NCI-H2171 (cell line): ENCODE measurements at regions not wholly inside any gene's neighbourhood (a gene's known extent, or its start where the extent isn't known, plus 50 kb on each side); places are given as distances from the start of the nearest gene placed in this dataset.
"Not testable (repeated sequence)": the region's sequence is repeated elsewhere in the genome, so short reads cannot be mapped to it uniquely, and the experiment has no call there.

Experiments used
- DNase-seq: peaks from one replicate; lab custom pipeline; 2025; lab: John Stamatoyannopoulos, UW

GRCh38 chr10:125269716-125270115, 109.4 kb upstream of the CTBP2 start:
- no peak for DNase-seq

GRCh38 chr10:125266966-125267365, 106.6 kb upstream of the CTBP2 start:
- no peak for DNase-seq

GRCh38 chr10:125266541-125266940, 106.2 kb upstream of the CTBP2 start:
- no peak for DNase-seq

GRCh38 chr10:125265579-125265955, 105.2 kb upstream of the CTBP2 start:
- no peak for DNase-seq

- DNase-seq = no peak
These were observed 104.6 kb upstream of the CTBP2 start for GRCh38 chr10:125264757-125265578.

GRCh38 chr10:125264091-125264490, 103.7 kb upstream of the CTBP2 start:
- DNase-seq = no peak

- no peak for DNase-seq
These were observed 103.2 kb upstream of the CTBP2 start for GRCh38 chr10:125263551-125263950.

GRCh38 chr10:125262920-125263319, 102.6 kb upstream of the CTBP2 start:
- no peak for DNase-seq

- no peak for DNase-seq
These were observed 102.0 kb upstream of the CTBP2 start for GRCh38 chr10:125262409-125262808.

GRCh38 chr10:125261491-125262186, 101.3 kb upstream of the CTBP2 start:
- no peak for DNase-seq

GRCh38 chr10:125260260-125260659, 99.9 kb upstream of the CTBP2 start:
- no peak for DNase-seq

- no peak for DNase-seq
These were observed 99.3 kb upstream of the CTBP2 start for GRCh38 chr10:125259651-125260050.

- DNase-seq = no peak
These were observed 98.3 kb upstream of the CTBP2 start for GRCh38 chr10:125258676-125259075.

GRCh38 chr10:125257521-125258108, 97.3 kb upstream of the CTBP2 start:
- DNase-seq = no peak

GRCh38 chr10:125256026-125256425, 95.7 kb upstream of the CTBP2 start:
- no peak for DNase-seq

- DNase-seq = no peak
These were observed 92.6 kb upstream of the CTBP2 start for GRCh38 chr10:125252937-125253336.

- DNase-seq = not testable (repeated sequence)
These were observed 90.5 kb upstream of the CTBP2 start for GRCh38 chr10:125250834-125251233.

GRCh38 chr10:125249948-125250347, 89.6 kb upstream of the CTBP2 start:
- no peak for DNase-seq

GRCh38 chr10:125248489-125248888, 88.1 kb upstream of the CTBP2 start:
- no peak for DNase-seq

GRCh38 chr10:125247576-125247975, 87.2 kb upstream of the CTBP2 start:
- no peak for DNase-seq

GRCh38 chr10:125243532-125244253, 83.3 kb upstream of the CTBP2 start:
- DNase-seq = no peak

GRCh38 chr10:125238682-125239081, 78.3 kb upstream of the CTBP2 start:
- no peak for DNase-seq
